HG02642 (cell line): ENCODE measurements at regions not wholly inside any gene's neighbourhood (a gene's known extent, or its start where the extent isn't known, plus 50 kb on each side); places are given as distances from the start of the nearest gene placed in this dataset.

Source experiments
- ATAC-seq: cut with Tn5 transposase; IDR thresholded peaks from one replicate; pipeline ENCODE4 v1.9.1; 2021; ENCODE audit warnings: mild to moderate bottlenecking; ENCODE audit not compliant: unreplicated experiment, poor library complexity

DNA sequence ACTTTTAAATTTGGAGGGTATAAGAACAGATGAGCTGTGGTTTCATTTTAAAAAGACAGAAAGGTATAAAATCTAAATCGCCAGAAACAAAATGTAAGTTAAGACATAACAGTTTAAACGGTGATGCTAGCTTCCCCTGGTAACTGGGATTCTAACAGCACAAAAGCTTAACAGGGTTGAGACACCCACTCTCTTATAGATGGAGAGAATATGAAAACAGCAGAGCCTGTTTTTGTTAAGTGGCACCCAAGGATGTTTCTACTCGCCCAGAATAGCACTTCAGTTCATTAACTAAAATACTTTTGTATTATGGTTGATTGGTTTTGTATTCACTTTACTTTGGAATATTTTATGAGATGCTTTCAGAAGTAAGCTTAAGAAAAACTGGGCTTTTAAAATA, 151.9 kb upstream of the RND3 start:
- ATAC-seq: no peak

DNA sequence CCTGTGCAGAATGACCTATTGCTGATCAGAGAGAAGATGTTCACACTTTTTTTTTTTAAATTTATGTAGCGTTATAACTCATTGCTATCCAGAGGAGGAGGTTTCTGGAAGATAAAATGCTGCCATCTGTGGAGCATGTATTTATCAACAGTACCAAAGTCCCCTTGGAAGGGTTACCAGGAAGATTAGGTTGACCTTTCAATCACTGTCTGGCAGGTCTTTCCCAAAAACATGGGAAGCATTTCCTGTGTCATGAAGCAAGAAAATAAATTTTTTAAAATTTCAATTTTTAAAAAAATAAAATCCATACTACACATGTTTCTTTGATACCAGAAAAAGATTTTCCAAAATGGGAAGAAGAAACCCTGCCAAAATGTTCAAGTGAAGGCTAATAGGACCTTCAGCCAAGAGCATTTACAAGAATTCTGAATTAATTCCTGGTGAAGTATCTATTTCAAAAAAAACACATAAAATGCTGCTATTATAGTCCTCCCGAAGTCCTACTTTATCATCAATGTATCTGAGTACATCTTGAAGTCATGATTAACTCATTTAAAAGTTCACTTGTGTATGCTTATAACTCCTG, 143.9 kb upstream of the RND3 start:
- ATAC-seq: no peak

DNA sequence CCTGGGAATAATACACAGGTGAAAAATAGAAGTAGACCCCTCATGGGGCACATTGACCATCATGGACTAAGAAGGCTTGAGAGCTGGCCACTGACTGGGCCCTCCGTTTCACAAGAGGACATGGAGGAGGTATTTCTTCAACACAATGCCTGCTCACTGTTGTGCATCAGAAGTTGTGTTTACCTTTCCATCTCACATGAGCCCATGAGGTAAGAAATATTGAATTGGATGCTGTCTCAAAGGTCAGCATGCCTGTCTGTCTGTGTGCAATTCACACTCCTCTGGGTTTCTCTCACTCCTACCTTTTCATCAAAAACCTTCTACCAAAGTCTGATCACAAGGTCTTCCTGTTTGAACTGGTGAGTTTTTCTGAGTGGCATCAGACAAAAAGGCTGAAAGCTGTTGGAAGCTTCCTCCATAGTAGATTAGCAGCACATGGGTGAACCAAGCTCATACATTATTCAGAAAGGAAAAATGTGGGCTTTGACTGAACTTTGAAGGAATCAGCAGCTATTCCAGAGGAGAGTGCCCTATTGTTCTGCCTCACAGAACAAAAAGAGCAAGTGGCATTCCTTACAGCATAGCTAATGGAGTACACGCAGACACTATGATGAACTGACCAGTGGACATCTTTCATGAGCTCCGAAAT, 143.2 kb upstream of the RND3 start:
- ATAC-seq: no peak

DNA sequence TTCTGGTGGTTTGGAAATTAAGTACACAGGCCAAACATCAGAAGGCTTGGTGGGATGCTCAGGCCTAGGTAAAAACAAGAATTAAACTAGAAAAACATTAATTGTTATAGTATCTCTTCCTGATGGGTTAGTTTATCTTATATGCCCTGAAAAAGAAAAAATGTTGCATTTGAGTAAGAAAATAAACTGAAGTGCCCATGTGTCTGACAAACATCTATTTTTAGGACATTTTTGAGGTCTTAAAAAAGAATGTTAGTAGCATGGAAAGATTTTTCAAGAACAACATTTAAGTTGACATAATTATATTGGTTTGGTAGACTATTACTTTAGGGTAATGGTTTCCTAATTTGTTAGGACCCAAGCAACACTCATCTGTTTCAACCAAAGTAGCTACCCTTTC, 140.1 kb upstream of the RND3 start:
- no peak for ATAC-seq

DNA sequence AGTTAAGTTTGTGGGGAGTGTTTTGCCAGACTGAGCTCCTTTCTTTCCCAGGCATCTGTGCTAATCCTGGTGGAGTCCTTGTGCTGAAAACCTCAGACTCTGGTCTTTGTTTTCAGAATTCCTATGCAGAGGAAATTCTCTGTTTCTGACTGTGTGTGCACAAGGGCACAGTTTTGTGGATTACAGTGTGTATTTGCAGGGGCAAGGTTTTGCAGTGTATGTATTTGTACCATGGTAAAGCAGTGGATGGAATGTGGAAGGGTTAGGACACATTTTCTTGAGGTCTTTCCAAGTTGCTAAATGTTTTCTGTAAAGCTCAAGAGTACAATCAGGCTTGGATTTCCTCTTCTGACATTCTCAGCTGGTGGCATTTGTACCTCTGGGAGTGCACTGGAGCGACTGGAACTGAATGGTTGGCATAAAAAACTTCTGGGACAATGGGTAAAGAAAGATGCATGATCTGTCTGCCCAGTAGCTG, 139.5 kb upstream of the RND3 start:
- ATAC-seq: no peak

DNA sequence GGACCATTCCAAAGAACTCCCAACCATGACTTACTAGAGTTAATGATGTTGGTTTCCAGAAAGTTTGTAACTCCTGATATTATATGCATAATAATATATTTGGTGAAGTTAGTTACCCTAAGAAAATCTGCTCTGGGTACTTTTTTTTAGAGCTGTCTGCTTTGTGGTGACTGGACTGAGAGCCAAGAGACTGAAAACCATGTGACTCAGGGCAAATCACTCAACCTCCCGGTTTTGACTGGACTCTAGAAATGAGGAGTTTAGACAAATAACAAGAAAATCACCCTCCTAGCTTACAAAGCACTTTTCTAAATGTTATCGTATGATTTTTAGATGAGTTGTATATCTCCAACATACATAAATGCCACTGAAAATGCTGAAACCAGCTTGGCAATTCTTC, 138.3 kb upstream of the RND3 start:
- no peak for ATAC-seq

DNA sequence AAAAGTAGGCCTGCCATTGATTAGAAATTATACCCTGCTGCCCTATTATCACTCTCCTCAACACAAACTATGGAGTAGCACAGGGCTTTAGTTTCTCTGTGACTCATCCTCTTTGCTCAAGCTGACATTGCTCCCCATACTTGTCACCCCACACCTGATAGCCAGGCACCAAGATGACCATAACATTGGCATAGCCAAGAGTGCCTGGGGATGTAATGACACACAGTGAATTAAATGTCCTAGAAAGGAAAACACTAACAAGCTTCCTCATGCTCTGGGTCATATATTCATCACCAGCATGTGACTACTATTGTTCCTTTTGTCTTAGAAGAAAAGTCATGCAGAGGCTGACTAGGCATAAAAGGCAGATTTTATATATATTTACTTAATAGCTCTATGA, 137.8 kb upstream of the RND3 start:
- no peak for ATAC-seq

DNA sequence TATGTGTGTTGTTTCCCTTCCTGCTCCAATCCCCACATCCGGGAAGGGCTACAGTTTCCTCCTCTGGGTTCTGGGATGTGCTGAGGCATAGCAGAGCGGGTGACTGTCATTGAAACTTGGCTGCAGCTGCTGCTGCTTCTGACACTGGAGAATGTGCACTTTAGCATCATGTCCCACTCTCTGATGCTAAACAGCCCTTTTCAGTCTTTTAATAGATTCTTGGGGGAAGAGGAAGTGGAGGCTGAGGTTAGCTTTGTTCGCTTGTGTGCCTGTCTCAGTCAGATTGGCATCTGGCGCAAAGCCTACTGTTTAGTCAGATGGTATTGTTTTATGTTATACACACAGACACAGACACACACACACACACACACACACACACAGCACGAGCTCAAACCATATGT, 136.5 kb upstream of the RND3 start:
- ATAC-seq: no peak

DNA sequence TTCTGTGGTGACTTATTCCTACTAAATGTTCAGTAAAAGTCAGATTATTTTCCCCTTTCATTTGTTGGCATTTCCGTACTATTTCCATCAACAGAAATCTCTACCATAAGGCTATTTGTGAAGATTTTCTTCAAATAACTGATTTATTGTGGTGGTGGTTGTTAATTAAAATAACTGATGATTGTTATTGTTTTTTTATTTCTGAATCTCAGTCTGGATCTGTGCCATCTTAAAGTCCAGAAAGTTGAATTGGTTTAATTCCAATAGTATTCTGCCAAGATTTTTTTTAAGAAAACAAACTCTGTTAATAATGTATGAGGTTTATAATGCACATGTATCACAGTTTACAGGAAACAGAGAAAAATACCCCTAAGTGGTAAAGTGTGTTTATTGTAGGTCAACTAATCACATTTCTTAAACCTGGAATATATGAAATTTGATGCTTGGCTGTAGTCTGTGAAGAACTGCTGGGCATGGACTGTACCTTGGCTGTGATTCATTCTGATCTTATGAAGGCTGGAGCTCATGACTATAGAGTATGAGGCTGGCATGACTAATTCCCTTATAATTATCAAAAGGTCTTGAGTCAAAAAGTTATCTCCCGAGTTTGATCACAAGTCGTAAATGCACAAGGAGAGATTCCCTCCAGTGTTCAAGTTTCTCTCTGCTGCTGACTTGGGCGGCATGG, 134.2 kb upstream of the RND3 start:
- no peak for ATAC-seq

DNA sequence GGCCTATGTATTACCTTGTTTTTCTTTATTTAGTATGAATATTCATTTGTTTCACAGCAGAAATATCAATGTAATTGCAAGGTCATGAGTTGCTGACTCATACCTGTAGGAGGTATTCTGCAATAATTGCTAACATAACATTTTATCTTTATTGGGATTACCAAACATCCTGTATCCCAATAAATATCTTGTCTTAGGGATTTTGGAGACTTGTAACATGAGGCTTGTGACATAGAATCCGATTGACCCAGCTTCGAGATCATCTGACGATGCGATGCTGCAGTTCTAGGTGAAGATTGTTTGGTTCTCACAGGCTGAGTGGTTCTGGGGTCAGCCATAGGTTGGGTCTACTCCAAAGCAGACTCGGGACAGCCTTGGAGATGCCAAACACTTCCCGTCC, 133.4 kb upstream of the RND3 start:
- ATAC-seq: no peak

DNA sequence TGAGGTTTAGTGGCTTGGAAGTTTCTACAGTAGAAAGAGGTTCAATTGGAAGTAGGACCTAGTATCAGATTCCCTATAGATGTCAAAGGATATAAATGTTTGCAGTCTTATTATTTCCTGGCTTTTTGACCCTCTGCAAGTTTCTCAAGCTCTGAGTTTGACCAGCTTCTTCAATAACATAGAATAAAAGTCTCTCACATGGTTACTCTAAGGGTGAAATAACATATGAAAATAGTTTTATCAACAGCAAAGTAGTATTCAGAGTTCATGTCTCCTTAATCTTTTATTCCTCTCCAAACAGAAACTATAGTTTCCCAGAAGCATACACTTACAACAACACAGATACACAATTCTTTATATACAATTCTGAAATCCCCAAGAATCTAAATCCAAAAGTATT, 132.9 kb upstream of the RND3 start:
- ATAC-seq: no peak

DNA sequence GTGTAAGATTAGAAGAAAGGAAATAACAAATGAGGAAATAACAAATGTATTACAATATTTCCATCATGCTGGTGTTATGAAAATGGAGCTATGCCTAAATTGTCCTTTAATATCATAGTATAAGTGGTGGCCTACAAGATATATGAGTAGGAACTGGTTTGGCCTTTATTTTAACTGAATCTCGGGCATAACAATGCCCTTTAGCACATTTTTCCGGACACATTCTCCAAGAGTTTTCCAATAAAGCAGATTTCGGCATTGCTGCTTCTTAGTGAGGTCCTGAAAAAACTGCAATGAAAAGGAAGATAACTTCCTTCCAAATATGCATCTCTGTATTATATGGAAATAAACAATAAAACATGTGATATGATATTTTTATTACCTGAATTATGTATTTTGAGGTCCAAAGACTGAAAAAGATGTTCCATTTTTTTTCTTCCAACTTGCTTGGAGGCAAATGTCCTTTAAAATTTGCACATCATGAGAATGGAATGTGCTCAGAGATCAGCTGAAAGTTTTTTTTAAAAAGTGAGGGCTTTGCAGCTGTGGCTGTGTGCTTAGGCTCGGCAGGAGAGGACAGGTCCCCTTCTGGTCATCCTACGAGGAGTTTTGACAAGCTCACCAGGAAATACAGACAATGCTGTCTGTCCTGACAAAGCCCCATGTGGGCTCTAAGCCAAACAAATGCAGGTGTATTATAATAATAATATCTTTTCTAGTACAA, 132.3 kb upstream of the RND3 start:
- ATAC-seq: no peak

DNA sequence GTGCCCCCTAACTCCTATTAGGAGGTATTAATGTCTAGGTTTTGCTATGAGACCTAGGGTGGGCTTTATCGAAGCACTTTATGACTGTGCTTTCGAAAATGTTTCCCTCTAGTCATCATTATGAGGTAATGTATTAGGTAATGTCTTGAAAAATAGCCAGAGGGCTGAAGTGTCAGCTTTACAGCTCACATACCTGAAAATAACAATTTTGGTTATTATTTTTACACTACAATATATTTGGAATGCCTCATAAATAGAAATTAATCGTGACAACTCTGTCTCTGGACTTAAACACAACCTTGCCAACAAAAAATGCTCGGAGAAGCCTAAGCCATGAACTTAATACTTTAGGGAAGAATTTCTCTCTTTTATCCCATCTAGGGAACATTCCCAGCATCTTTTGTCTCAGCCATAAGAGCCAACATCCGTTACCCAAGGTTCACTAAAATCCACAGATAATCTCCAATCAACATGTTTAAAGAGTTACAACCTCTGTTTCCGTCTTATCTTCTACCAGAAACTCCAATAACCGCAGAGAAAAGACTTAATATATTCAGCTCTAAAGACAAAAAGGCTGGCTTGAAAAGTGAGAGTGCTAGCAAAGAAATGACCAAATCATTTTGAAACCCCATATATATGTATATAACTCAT, 130.9 kb upstream of the RND3 start:
- ATAC-seq: no peak

DNA sequence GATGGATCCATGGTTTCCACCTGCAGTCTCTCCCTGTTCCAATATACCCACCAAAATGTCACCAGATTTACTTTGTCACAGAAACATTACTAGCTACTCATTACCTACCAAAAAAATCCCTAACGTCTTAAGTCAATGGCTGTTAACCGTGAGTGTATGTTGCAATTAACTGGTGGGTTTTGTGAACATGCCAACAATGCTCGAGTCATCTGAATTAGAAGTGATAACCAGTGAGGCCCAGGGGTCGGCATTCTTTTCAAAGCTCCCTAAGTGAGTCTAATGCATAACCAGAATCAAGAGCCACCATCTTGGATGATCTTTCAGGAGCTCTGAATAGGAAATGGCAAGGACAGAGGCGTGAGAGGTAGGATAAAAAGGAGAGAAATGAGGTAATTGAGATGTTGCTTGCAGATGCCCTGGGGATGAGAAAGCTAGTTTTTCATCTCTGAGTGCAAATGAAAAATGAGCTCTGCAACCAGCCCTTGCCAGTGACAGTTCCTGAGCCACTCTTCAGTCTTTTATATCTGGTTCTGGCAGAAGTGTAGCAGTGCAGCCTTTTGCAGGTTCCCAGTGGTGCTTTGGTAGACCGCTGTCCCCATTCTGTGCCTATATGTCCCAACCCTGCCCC, 130.0 kb upstream of the RND3 start:
- ATAC-seq: no peak

DNA sequence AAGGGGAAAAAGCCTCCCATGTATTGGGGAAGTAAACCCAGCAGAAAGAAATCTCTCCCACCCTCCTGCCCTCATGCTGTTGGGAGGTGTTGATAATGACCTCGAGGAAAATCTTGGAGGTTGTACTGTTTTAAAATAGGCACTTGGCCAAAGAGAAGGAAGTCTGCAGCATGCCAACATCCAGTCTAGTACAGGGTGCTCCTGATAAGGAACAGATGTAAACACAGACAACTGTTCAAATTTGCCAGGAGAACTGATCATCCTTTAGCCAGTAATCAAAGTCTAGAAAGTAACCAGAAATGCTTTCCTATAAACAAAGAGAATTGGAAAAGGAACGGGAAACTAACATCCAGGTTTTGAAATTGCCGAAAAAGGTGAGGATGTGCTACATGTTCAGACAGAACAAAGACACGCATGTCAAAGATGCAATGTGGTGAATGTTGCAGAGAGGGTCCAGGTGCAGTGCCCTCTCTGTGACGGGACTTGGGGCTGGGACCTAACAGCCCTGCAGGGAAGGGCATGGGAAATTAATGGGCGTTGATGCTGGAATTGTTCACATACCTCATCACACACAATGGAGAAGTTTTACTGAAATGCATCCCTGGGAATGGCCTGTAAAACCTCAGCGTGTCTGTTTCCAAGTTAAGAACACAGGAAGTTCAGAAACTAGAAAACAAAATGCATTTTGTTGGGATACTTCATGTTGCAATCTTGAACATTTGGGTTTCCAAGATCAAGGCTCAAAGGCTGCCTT, 125.7 kb upstream of the RND3 start:
- no peak for ATAC-seq

DNA sequence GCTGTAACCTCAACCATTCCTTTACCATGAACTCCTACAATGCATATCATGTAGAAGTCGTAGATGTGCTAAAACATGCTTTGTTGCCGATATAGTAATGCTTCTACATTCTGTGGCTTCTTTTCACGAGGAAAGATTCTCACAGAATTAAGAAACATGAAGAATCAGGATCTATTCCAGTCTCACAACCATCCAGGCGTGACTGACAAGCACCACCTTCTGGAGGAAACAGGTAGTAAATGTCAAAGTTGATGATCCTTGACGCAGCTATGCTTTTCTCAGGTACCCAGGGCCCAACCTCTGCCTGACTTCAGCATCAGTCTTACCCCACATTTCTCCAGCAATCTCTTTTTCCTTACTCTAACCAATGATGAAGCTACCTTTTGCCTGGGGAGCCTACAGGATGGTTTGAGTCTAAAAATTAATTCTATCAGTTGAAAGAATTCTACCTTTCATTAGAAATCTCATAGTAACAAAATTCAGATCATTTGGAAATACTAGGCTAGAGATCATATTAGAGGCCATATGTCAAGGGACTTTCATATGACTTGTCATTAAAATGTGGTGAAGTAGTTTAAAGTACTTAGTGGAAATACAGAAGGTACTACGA, 123.3 kb upstream of the RND3 start:
- ATAC-seq: no peak

DNA sequence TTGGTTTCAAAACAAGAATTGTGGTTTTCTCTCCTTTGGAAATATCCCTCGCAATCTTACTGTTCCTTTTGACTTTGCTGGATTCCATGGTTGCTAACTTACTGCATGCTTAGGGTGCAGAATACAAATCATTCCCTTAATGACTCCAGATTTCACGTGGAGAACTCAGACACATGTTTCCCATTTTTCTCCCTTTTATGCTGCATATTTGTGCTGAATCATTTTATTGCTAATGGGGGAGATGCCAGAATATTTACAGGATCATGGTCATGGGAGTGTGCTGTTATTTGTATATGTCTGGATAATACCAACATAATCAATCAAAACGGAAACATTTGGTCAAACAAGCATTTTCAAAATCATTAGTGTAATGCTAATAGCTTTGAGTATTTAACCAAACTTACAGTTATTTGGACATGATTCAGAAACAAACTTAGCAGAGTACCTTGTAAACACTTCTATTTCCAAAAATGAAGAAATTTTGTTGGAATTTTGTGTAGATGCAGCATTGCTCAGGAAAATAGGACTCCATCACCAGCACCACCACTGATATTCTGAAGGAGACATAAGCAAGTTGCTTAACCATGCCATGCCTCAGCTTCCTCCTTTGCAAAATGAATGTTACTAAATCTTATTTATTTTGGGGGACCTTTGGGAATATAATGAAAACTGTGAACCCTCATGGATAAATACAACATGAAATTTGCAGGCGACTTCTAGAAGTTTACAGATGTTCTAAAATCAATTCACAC, 122.5 kb upstream of the RND3 start:
- no peak for ATAC-seq

DNA sequence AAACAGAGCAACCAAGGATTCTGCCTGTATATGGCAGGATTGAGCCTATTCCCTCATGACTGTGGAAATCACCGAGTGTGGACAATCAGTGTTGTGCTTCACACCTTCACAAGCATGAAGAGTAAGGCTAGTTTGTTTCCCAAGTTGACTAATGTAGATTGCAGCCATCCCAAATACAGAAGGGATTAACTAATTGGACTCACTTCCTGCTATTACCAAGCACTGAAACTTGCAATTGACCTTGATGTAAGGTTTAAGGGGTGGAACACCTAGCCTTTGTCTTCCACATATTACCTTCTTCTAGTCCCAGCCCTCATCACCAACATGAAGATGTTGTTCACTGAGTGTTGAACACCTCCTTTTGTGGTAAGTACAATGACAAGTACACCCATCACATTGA, 120.9 kb upstream of the RND3 start:
- ATAC-seq: no peak
